ENCODE measurements at regions not wholly inside any gene's neighbourhood (a gene's known extent, or its start where the extent isn't known, plus 50 kb on each side); places are given as distances from the start of the nearest gene placed in this dataset.

DNA sequence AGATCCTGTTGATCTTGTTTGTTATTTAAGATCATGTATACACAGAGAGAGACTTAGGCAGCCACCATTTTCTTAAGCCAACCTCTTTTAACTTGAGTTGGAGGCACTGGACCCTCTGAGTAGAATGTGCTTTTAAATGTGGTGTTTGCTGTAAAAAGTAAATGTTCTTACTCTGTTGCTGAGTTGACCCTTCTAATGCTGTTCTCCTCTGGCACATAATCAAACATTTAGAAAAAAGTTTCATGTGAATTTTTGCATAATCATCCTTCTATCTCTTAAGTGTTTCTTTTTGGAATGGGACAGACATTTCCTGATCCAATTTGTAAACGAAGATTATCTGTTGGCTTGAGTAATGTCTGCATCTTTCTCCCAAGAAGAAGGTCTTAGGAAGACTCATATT lies 255.1 kb upstream of the ETAA1 start:
- no peak for TF ChIP-seq GABPA (IDR thresholded peaks at IDR 0.05; ENCODE audit: low read depth)
- TF ChIP-seq, protein P1, sequence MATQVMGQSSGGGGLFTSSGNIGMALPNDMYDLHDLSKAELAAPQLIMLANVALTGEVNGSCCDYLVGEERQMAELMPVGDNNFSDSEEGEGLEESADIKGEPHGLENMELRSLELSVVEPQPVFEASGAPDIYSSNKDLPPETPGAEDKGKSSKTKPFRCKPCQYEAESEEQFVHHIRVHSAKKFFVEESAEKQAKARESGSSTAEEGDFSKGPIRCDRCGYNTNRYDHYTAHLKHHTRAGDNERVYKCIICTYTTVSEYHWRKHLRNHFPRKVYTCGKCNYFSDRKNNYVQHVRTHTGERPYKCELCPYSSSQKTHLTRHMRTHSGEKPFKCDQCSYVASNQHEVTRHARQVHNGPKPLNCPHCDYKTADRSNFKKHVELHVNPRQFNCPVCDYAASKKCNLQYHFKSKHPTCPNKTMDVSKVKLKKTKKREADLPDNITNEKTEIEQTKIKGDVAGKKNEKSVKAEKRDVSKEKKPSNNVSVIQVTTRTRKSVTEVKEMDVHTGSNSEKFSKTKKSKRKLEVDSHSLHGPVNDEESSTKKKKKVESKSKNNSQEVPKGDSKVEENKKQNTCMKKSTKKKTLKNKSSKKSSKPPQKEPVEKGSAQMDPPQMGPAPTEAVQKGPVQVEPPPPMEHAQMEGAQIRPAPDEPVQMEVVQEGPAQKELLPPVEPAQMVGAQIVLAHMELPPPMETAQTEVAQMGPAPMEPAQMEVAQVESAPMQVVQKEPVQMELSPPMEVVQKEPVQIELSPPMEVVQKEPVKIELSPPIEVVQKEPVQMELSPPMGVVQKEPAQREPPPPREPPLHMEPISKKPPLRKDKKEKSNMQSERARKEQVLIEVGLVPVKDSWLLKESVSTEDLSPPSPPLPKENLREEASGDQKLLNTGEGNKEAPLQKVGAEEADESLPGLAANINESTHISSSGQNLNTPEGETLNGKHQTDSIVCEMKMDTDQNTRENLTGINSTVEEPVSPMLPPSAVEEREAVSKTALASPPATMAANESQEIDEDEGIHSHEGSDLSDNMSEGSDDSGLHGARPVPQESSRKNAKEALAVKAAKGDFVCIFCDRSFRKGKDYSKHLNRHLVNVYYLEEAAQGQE (IDR thresholded peaks at IDR 0.05; ENCODE audit: insufficient replicate concordance, low read depth): no peak
- TF ChIP-seq, protein P2, sequence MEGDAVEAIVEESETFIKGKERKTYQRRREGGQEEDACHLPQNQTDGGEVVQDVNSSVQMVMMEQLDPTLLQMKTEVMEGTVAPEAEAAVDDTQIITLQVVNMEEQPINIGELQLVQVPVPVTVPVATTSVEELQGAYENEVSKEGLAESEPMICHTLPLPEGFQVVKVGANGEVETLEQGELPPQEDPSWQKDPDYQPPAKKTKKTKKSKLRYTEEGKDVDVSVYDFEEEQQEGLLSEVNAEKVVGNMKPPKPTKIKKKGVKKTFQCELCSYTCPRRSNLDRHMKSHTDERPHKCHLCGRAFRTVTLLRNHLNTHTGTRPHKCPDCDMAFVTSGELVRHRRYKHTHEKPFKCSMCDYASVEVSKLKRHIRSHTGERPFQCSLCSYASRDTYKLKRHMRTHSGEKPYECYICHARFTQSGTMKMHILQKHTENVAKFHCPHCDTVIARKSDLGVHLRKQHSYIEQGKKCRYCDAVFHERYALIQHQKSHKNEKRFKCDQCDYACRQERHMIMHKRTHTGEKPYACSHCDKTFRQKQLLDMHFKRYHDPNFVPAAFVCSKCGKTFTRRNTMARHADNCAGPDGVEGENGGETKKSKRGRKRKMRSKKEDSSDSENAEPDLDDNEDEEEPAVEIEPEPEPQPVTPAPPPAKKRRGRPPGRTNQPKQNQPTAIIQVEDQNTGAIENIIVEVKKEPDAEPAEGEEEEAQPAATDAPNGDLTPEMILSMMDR (IDR thresholded peaks at IDR 0.05; ENCODE audit: insufficient read depth, low read length): no peak
- TF ChIP-seq POLR2AphosphoS5 (IDR thresholded peaks at IDR 0.05; ENCODE audit: low read depth): no peak
- TF ChIP-seq SPI1 (IDR thresholded peaks at IDR 0.05; ENCODE audit: borderline replicate concordance, low read depth): no peak
